GM21447 (cell line): ENCODE measurements at regions not wholly inside any gene's neighbourhood (a gene's known extent, or its start where the extent isn't known, plus 50 kb on each side); places are given as distances from the start of the nearest gene placed in this dataset.
"Not testable (repeated sequence)": the region's sequence is repeated elsewhere in the genome, so short reads cannot be mapped to it uniquely, and the experiment has no call there.

Experiments used
- ATAC-seq: cut with Tn5 transposase; IDR thresholded peaks from one replicate; pipeline ENCODE4 v1.9.1; 2021; ENCODE audit not compliant: unreplicated experiment

GRCh38 chr5:142411656-142412425 is 87.0 kb upstream of the SPRY4 start:
- ATAC-seq, result no peak

GRCh38 chr5:142411103-142411502 is 86.3 kb upstream of the SPRY4 start:
- ATAC-seq, result no peak

- no peak for ATAC-seq
Measured at GRCh38 chr5:142408981-142409481, 84.2 kb upstream of the SPRY4 start.

GRCh38 chr5:142408536-142408935 is 83.7 kb upstream of the SPRY4 start:
- ATAC-seq, result no peak

- no peak for ATAC-seq
Measured at GRCh38 chr5:142405814-142406395, 81.1 kb upstream of the SPRY4 start.

GRCh38 chr5:142405023-142405422 is 80.2 kb upstream of the SPRY4 start:
- no peak for ATAC-seq

GRCh38 chr5:142404046-142404477 is 79.2 kb upstream of the SPRY4 start:
- ATAC-seq, result no peak

GRCh38 chr5:142403583-142403982 is 78.8 kb upstream of the SPRY4 start:
- ATAC-seq, result no peak

GRCh38 chr5:142402752-142403318 is 78.0 kb upstream of the SPRY4 start:
- ATAC-seq, result no peak

- ATAC-seq, result no peak
Measured at GRCh38 chr5:142400415-142400814, 75.6 kb upstream of the SPRY4 start.

GRCh38 chr5:142399891-142400290 is 75.1 kb upstream of the SPRY4 start:
- ATAC-seq, result no peak

GRCh38 chr5:142398730-142399055 is 73.9 kb upstream of the SPRY4 start:
- ATAC-seq, result no peak

GRCh38 chr5:142398011-142398729 is 73.3 kb upstream of the SPRY4 start:
- not testable (repeated sequence) for ATAC-seq

GRCh38 chr5:142397178-142397577 is 72.4 kb upstream of the SPRY4 start:
- no peak for ATAC-seq

GRCh38 chr5:142396436-142397038 is 71.7 kb upstream of the SPRY4 start:
- ATAC-seq, result no peak

- no peak for ATAC-seq
Measured at GRCh38 chr5:142395334-142395733, 70.5 kb upstream of the SPRY4 start.

GRCh38 chr5:142391058-142391845 is 66.4 kb upstream of the SPRY4 start:
- ATAC-seq, result no peak

- ATAC-seq, result no peak
Measured at GRCh38 chr5:142390334-142390733, 65.5 kb upstream of the SPRY4 start.

- ATAC-seq, result no peak
Measured at GRCh38 chr5:142388696-142389095, 63.9 kb upstream of the SPRY4 start.

- no peak for ATAC-seq
Measured at GRCh38 chr5:142387024-142387682, 62.3 kb upstream of the SPRY4 start.
